Spleen (tissue), 7 donors: ENCODE measurements at regions not wholly inside any gene's neighbourhood (a gene's known extent, or its start where the extent isn't known, plus 50 kb on each side); places are given as distances from the start of the nearest gene placed in this dataset.

Experiments used
- POLR2A ChIP-seq, 3 donors: fragments of 450-650 bp; IDR thresholded peaks; one replicate each; pipeline ENCODE4 v1.5.1; 2017; ENCODE audit warnings: antibody characterized with exemption in 3 of 3, mild to moderate bottlenecking in 1 of 3
- POLR2AphosphoS5 ChIP-seq, 3 donors: sonication (generic); formaldehyde crosslinking; IDR thresholded peaks; one replicate each; pipeline ENCODE4 v1.5.1; 2017; ENCODE audit warnings: antibody characterized with exemption in 3 of 3
- TF ChIP-seq, protein P1 (sequence below), 11 experiments: fragments of 200-600 bp in 7 of 11; fragments of 450-650 bp in 4 of 11; sonication (generic) in 4 of 11; IDR thresholded peaks in 8 of 11; conservative IDR thresholded peaks in 3 of 11; 1 replicate in 7 of 11; 2 replicates in 4 of 11; pipeline versions ENCODE4 v1.4.0 to v1.8.0; 2016 to 2021; ENCODE audit warnings: antibody characterized with exemption in 11 of 11, inconsistent platforms in 4 of 11, mild to moderate bottlenecking in 1 of 11
- donor health status: DM: no; HTN: no; CAD: no; lungs with moderate emphysema.
- donor health status: DM: no; HTN: no; CAD: no.
- donor health status: DM: no; HTN: no; CAD: no.

DNA sequence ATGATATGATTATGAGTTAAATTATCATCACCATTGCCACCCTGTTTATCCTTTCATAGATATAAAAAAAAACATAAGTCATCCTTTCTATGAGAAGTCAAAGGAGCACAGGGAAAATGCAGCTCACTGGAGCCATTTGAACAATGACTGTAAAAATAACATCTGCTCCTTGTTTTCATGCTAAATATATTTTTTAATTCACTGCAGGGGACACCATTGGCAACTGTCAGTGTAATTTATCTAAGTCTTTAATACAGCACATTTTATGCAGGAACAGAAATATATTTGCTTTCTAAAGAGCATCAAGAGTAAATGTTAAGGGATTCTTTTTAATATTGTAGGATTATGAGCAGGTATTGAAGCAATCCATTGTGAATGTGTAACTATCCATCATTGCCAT, 371.3 kb downstream of the ZBBX start:
- no peak for TF ChIP-seq POLR2A (IDR thresholded peaks at IDR 0.05)
- TF ChIP-seq, protein P1, sequence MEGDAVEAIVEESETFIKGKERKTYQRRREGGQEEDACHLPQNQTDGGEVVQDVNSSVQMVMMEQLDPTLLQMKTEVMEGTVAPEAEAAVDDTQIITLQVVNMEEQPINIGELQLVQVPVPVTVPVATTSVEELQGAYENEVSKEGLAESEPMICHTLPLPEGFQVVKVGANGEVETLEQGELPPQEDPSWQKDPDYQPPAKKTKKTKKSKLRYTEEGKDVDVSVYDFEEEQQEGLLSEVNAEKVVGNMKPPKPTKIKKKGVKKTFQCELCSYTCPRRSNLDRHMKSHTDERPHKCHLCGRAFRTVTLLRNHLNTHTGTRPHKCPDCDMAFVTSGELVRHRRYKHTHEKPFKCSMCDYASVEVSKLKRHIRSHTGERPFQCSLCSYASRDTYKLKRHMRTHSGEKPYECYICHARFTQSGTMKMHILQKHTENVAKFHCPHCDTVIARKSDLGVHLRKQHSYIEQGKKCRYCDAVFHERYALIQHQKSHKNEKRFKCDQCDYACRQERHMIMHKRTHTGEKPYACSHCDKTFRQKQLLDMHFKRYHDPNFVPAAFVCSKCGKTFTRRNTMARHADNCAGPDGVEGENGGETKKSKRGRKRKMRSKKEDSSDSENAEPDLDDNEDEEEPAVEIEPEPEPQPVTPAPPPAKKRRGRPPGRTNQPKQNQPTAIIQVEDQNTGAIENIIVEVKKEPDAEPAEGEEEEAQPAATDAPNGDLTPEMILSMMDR (IDR thresholded peaks at IDR 0.05 in 8 of 11, conservative IDR thresholded peaks at IDR 0.05 in 3 of 11): no peak
- no peak for TF ChIP-seq POLR2AphosphoS5 (IDR thresholded peaks at IDR 0.05)
